HFFc6 (cell line): ENCODE measurements at regions not wholly inside any gene's neighbourhood (a gene's known extent, or its start where the extent isn't known, plus 50 kb on each side); places are given as distances from the start of the nearest gene placed in this dataset.

ENCODE experiments used
- DNase-seq: peaks from one replicate; pipeline ENCODE4 v3.0.0-alpha.2; 2018
- H3K27ac Mint-ChIP-seq: 2 replicates; pipeline ENCODE4 v1.8.0; 2020; ENCODE audit warnings: mild to moderate bottlenecking, mixed read lengths
- H3K27me3 Mint-ChIP-seq: 2 replicates; pipeline ENCODE4 v1.8.0; 2021; ENCODE audit warnings: mild to moderate bottlenecking, moderate library complexity, mixed read lengths; ENCODE audit not compliant: insufficient read depth
- H3K36me3 Mint-ChIP-seq: 2 replicates; pipeline ENCODE4 v1.8.0; 2021; ENCODE audit warnings: low read depth, mixed read lengths
- H3K4me1 Mint-ChIP-seq: 2 replicates; pipeline ENCODE4 v1.8.0; 2020; ENCODE audit warnings: low read depth, mixed read lengths
- H3K4me3 Mint-ChIP-seq: 2 replicates; pipeline ENCODE4 v1.8.0; 2020; ENCODE audit warnings: mild to moderate bottlenecking, moderate library complexity, mixed read lengths
- H3K9me3 Mint-ChIP-seq: 2 replicates; pipeline ENCODE4 v1.8.0; 2020; ENCODE audit warnings: mild to moderate bottlenecking, mixed read lengths
- TF ChIP-seq, protein P1 (sequence below): fragments of 200-600 bp; sonication (generic); IDR thresholded peaks from 2 replicates; pipeline ENCODE4 v1.5.0; 2021; ENCODE audit warnings: antibody characterized with exemption, mild to moderate bottlenecking

DNA sequence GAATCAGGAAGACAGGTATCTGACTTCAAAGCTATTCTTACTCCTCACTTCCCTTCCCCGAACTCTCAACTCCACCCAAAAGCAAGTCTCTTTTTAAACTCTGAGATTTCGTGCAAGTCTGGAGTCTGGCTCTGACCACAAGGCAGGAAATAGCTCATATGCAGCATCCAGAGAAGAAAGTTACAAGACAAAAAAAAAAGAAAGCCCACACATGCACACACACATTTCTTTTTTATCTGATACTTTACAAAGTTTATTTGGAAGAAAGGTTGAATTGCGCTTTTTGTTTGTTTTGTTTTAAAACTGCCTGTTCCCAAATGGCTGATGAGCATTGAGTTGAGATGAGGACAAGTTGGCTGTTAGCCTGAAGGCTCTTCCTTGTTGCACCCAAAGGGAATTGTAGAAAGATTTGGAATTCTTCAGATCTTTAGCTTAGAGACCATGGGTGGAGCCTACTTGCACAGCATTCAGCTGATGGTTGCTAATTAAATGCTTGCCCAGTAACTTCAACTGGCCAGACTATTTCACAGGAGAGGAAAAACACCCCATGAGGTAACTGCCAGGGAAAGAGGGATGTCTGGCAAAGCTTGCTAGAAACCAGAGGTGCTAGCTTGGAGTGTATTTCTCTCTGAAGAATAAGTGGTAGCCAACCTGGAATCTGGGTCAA lies 490.3 kb downstream of the TTLL7 start:
- H3K4me1 Mint-ChIP-seq = no peaks in the 10 kb centered on the region
- peaks cover 28% of the 10 kb centered on the region for H3K9me3 Mint-ChIP-seq
- TF ChIP-seq, protein P1, sequence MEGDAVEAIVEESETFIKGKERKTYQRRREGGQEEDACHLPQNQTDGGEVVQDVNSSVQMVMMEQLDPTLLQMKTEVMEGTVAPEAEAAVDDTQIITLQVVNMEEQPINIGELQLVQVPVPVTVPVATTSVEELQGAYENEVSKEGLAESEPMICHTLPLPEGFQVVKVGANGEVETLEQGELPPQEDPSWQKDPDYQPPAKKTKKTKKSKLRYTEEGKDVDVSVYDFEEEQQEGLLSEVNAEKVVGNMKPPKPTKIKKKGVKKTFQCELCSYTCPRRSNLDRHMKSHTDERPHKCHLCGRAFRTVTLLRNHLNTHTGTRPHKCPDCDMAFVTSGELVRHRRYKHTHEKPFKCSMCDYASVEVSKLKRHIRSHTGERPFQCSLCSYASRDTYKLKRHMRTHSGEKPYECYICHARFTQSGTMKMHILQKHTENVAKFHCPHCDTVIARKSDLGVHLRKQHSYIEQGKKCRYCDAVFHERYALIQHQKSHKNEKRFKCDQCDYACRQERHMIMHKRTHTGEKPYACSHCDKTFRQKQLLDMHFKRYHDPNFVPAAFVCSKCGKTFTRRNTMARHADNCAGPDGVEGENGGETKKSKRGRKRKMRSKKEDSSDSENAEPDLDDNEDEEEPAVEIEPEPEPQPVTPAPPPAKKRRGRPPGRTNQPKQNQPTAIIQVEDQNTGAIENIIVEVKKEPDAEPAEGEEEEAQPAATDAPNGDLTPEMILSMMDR = no peak
- H3K27ac Mint-ChIP-seq = no peak overlapping the region
- DNase-seq = no peak
- H3K36me3 Mint-ChIP-seq = no peaks in the 10 kb centered on the region; the same call in 1 of the 2 replicates
- no peak overlapping the region for H3K4me3 Mint-ChIP-seq
- H3K27me3 Mint-ChIP-seq = no peaks in the 10 kb centered on the region

DNA sequence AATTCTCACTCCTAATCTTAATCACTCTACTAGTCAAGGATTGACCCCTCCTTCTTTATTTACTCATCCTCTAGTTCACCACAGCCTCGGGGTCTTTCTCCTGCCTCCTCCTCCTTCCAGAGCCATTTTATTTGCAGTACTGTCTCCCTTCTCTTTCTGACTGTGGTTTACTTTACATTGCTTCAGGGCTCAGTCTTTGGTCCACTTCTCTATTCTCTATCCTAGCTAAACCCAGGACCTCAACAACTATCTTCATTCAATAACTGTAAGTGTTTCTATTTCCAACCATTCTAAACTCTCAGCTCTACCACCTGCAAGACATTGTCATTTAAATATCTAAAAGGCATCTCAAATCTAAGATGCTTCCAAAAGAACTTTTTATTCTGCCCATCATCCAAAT lies 493.8 kb downstream of the TTLL7 start:
- TF ChIP-seq, protein P1 = no peak
- Mint-ChIP-seq H3K9me3 (peaks cover 34% of the 10 kb centered on the region), H3K27ac (no peak overlapping the region), H3K4me1 (no peaks in the 10 kb centered on the region), H3K4me3 (no peak overlapping the region), H3K36me3 (no peaks in the 10 kb centered on the region; the same call in 1 of the 2 replicates), H3K27me3 (no peaks in the 10 kb centered on the region)
- DNase-seq = no peak

DNA sequence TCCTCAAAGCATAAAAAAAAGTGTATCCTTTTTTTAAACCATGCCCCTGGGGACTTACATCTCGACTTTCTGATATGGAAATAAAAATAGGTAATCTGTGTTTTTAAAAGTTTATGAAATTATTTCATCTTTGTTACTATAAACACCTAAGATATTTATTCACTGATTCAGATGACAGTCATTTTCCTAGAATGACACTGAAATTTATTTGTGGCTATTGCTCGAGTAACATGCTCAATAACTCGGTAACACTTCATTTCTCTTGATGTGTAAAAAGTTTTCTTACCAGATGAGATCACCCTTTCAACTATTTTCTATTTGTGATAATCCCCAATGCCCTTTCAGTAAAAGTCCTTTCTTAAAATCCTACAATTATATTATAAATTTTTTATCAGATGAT lies 495.8 kb downstream of the TTLL7 start:
- Mint-ChIP-seq H3K27ac (no peak overlapping the region), H3K36me3 (no peaks in the 10 kb centered on the region; the same call in 1 of the 2 replicates), H3K9me3 (peaks cover 49% of the 10 kb centered on the region), H3K4me1 (no peaks in the 10 kb centered on the region), H3K4me3 (no peak overlapping the region), H3K27me3 (no peaks in the 10 kb centered on the region)
- DNase-seq = no peak
- TF ChIP-seq, protein P1 = no peak

DNA sequence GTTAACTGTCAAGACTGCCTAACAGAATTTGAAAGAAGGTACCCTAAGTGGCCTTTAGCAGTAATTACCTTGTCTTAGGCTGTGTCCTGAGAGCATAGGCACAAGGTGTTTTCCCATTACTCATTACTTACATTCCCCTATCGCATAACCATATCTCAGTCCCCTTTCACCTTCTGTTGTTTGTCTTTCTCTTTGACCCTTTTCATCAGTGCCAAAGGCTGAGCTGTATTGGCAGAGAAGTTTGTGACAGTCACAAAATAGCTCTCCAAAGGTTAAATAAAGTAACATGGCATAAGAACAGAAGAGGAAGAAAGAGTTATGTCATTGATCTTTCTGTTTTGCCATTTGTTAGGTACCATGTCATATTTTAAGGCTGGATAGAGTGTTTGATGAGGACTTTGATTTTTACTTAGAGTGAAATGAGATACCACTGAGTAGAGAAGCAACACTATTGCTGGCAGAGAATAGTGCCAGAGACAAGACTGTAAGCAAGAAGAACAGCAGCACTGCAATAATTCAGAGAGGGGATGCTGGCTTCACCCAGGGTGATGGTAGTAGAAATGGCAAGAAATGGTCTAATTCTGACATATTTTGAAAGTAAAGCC lies 497.8 kb downstream of the TTLL7 start:
- no peaks in the 10 kb centered on the region; the same call in 1 of the 2 replicates for H3K36me3 Mint-ChIP-seq
- no peaks in the 10 kb centered on the region for H3K4me1 Mint-ChIP-seq
- DNase-seq = no peak
- peaks cover 59% of the 10 kb centered on the region for H3K9me3 Mint-ChIP-seq
- no peaks in the 10 kb centered on the region for H3K27me3 Mint-ChIP-seq
- no peak overlapping the region for H3K27ac Mint-ChIP-seq
- no peak overlapping the region for H3K4me3 Mint-ChIP-seq
- TF ChIP-seq, protein P1 = no peak

DNA sequence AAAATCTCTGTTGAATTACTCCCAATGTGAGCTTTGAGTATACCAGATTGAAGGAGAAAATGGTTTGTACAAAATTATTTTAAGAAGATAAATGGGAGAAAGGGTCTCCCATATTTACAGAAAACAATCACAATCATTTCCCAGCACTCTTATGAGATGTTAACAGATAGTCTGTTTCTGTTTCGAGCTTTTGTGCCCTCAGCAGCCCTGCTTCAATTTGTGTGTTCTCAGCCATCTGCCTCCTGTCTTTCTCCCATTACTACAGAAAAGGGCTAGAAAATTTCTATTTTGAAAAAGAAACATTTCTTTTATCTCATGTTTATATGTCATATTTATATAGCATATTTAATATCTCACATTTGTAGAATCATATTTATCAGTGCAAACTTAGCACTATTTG lies 498.4 kb downstream of the TTLL7 start:
- H3K4me3 Mint-ChIP-seq = no peak overlapping the region
- no peak for DNase-seq
- no peaks in the 10 kb centered on the region; the same call in 1 of the 2 replicates for H3K36me3 Mint-ChIP-seq
- TF ChIP-seq, protein P1 = no peak
- no peaks in the 10 kb centered on the region for H3K27me3 Mint-ChIP-seq
- H3K27ac Mint-ChIP-seq = no peak overlapping the region
- no peaks in the 10 kb centered on the region for H3K4me1 Mint-ChIP-seq
- H3K9me3 Mint-ChIP-seq = peaks cover 62% of the 10 kb centered on the region
